ENCODE measurements at regions not wholly inside any gene's neighbourhood (a gene's known extent, or its start where the extent isn't known, plus 50 kb on each side); places are given as distances from the start of the nearest gene placed in this dataset.

- TF ChIP-seq CTCF (conservative IDR thresholded peaks at IDR 0.05), result no peak
- TF ChIP-seq EZH2 (IDR thresholded peaks at IDR 0.05; ENCODE audit: low read depth), result no peak
Measured at GRCh38 chr2:4745056-4745991, 946.9 kb upstream of the SOX11 start.
